Left lobe of liver (tissue), 2 donors: ENCODE measurements at regions not wholly inside any gene's neighbourhood (a gene's known extent, or its start where the extent isn't known, plus 50 kb on each side); places are given as distances from the start of the nearest gene placed in this dataset.

Experiments
- ATAC-seq: fragments of 200-7000 bp; cut with Tn5 transposase; one replicate; pipeline ENCODE4 v1.9.1; 2020; ENCODE audit warnings: mild to moderate bottlenecking, moderate library complexity
- DNase-seq: peaks from one replicate; pipeline ENCODE4 v3.0.0-alpha.2; 2020; ENCODE audit warnings: low spot score
- donor health status: DM: no; HTN: no; CAD: no; lungs with moderate emphysema.
- donor health status: DM: no; HTN: yes; CAD: no.

GRCh38 chr6:98514073-98514720 is 320.2 kb upstream of the POU3F2 start:
- ATAC-seq, result no peak
- no peak for DNase-seq

GRCh38 chr6:98514796-98515195 is 319.6 kb upstream of the POU3F2 start:
- no peak for DNase-seq
- ATAC-seq, result no peak

DNA sequence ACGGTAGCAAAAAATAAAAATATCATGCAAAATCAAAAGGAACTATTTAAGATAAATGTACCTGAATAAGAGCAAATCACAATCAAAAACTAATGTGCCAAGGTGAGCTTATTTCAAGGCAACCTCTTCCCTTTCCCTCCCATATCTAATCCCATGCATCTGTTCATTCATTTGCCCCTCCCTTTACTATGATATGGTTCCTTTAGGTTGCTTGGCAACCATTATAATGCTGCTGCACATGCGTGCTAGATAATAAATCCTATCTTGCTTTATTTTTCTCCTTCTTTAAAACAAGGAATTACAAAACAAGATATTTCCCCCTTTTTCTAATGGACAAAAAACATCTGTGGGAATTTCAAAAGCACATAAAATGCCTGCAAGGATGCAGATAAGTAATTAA is 318.2 kb upstream of the POU3F2 start:
- no peak for ATAC-seq
- DNase-seq, result no peak

- ATAC-seq, result no peak
- DNase-seq, result no peak
Measured at GRCh38 chr6:98516866-98517265, 317.5 kb upstream of the POU3F2 start.

DNA sequence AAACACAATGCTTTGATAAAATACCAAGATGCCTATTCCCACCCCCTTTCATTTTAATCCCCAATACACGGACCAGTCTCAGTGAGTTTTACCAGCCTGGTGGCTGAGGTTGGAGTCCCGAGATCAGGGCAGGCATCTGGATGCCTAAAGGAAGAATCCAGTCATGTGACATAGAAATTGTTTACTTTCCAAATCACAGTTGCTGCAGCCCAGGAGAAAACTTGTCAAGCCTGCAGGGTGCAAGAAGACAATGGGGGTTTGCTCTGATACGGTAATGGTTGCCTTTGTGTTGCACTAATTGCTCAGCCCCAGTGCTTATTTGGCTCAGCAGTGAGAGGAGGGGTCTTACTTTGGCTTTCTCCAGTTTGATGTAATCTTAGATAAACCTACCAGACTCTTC is 308.5 kb upstream of the POU3F2 start:
- ATAC-seq (no peak), DNase-seq (no peak)

GRCh38 chr6:98526465-98526864 is 307.9 kb upstream of the POU3F2 start:
- no peak for ATAC-seq
- no peak for DNase-seq

DNA sequence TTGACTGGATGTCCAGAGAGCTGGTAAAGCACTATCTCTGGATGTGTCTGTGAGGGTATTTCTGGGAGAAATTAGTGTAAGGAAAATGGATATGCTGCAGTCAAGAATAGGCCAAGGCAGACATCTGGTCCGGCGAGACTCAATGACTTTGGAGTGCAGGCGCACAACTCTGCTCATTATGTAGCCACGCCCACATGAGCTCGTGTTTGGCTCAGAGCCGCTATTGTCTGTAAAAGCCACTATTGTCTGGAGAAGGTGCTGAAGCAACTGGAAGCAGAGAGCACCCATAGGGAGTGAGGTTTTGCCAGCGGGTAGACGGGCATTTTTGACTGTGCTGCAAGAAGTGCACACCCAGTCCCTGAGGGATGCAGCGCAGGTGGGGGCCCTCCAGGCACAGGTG is 305.0 kb upstream of the POU3F2 start:
- no peak for DNase-seq
- ATAC-seq, result no peak

DNA sequence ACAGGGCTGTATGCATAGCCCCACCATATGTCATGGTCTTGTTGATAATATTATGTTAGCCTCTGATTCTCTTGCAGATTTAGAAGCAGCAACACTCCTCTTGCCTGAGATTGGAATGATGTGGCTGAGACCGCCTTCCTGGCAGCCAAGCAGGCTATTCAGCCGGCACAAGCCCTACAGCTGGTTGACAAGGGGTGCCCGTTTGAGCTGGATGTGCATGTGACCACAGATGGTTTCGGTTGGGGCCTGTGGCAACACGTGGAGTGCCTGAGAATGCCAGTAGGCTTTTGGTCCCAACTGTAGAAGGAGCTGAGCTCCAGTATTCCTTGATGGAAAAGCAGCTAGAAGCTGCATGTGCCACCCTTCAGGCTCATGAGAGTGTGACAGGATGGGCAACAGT is 303.6 kb upstream of the POU3F2 start:
- DNase-seq (no peak), ATAC-seq (no peak)

GRCh38 chr6:98532004-98532403 is 302.4 kb upstream of the POU3F2 start:
- ATAC-seq (no peak), DNase-seq (no peak)

- no peak for ATAC-seq
- no peak for DNase-seq
Measured at GRCh38 chr6:98539741-98540140, 294.6 kb upstream of the POU3F2 start.

DNA sequence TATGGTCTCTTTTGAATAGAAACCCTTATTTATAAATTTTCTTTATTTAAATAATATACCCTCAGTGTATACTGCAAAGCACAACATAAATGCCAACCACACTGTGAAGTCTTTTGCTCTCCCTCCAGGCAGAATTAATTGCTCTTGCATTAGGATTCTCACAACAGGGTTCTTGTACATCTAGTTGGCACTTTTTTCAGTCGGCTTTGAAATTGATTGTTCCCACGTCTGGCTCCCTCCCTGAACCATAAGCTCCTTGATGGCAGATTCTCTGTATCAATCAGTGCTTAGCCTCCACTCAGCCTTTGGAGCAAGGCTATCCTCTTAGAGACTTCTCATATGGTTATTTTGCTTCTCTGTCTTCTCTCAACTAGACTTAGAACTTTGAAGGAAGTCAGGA is 288.0 kb upstream of the POU3F2 start:
- ATAC-seq (no peak), DNase-seq (no peak)

DNA sequence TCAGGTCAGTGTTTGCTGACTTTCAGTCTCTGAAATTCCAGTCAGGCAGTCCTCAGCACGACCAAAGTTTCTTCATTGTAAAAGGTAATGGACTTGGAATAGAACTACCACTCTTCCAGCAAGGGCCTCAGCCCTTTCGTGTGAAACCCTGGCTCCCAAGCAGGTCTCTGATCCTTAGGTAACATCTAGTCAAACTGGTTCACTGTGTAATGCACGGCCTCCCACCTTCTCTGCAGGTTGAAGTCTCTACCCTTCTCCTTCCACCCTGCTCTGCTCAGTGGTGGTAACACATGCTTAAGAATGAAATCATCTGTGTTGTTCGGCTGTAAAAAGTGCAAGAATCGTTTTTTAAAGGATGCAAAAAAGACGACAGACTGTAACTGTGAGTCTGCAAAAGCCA is 287.2 kb upstream of the POU3F2 start:
- no peak for ATAC-seq
- no peak for DNase-seq

- DNase-seq (no peak), ATAC-seq (no peak)
Measured at GRCh38 chr6:98547634-98548033, 286.7 kb upstream of the POU3F2 start.

DNA sequence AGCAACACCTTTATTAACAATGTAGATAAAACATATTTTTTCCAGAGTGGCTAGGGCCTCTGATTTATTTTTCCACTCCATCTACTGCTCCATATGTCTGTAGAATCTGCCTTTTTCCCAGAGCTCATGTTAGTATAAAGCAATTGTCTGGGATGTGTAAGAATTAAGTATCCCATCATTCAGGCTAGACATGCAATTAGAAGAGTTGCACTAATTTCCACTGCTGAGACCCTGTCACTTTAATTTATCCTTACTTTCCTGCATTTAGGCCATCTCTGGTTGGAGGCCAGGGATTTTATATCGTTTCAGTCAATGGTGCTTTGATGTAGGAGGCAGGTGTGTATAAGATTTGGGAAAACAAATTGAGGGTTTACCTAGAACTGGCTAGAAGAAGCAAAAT is 286.1 kb upstream of the POU3F2 start:
- DNase-seq, result no peak
- no peak for ATAC-seq

- no peak for DNase-seq
- no peak for ATAC-seq
Measured at GRCh38 chr6:98560418-98560817, 274.0 kb upstream of the POU3F2 start.

- DNase-seq (no peak), ATAC-seq (no peak)
Measured at GRCh38 chr6:98560841-98561240, 273.5 kb upstream of the POU3F2 start.

DNA sequence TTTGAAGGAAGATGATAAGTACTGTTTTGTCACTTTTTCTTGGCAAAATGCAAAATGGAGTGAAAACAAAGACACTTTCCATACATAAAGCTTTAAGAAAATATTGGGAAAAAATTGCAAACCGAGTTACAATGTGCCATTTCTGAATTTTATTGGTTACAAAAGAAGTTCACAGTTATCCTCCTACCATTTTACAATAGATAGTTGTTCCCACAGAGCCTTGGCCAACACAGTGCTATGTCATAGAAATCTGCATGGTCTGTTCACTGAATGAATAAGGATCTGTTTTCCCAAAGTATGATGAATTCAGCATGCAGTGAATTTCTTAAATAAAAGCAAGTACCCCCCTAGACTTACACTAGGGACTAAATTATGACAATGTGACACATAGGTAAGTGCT is 268.2 kb upstream of the POU3F2 start:
- no peak for DNase-seq
- ATAC-seq, result no peak

DNA sequence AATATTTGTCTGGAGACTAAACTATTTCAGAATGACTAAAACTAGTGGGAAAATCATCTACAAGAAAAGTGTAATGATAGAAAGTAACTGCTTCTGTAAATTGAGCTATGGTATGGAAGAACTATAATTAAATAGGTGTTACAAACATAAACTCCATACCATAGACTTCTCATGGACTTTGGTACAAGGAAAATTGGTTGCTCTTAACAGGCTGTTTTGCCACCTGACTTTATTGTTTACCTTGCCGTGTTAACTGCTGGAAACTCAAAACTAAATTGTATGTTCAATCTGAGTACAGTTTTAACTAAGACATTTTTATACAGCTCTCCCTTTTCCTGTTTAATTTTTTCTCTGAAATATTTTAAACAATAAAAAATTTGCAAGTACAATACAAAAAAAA is 261.8 kb upstream of the POU3F2 start:
- no peak for DNase-seq
- ATAC-seq, result no peak

GRCh38 chr6:98574984-98575383 is 259.4 kb upstream of the POU3F2 start:
- no peak for DNase-seq
- ATAC-seq, result no peak

GRCh38 chr6:98576791-98577190 is 257.6 kb upstream of the POU3F2 start:
- no peak for DNase-seq
- ATAC-seq, result no peak

GRCh38 chr6:98578016-98578415 is 256.4 kb upstream of the POU3F2 start:
- ATAC-seq (no peak), DNase-seq (no peak)

- no peak for ATAC-seq
- DNase-seq, result no peak
Measured at GRCh38 chr6:98579079-98579478, 255.3 kb upstream of the POU3F2 start.

- no peak for DNase-seq
- ATAC-seq, result no peak
Measured at GRCh38 chr6:98579941-98580340, 254.4 kb upstream of the POU3F2 start.

DNA sequence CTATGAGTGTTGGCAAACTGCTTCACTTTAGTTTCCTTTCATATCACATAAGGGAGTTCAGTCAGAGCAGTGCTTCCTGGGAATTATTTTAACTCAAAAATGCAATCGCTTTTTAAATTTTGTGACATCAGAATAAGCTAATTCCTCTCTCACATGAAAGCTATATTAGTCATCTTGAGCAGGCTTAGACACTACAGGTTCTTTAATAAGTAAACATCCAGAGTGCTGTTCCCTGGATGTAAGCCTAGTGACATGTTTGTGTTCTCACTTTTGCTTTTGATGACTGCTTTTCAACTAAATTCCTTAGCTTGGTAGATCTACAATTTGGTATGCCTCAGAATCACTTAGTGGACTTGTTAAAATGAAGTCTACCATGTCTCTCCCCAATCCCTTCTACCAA is 252.7 kb upstream of the POU3F2 start:
- DNase-seq (no peak), ATAC-seq (no peak)
